ENCODE measurements at regions not wholly inside any gene's neighbourhood (a gene's known extent, or its start where the extent isn't known, plus 50 kb on each side); places are given as distances from the start of the nearest gene placed in this dataset.

DNA sequence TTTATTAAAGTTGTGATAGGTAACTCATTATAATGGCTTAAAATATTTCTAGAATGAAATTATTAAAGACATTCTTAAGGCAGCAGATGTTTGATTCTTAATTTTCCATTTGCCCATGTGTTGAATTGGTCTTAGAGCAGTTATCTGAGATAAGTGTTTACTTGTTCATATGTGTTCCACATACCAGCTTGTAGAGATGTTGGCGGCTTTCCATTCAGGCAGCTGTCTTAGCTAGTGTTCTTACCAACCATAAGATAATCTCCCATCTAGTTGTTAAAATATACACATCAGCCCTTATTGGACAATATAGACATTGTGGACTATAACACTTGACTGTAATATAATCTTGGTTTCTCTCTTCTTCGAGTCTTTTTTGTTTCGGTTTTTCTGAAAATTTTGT, 1372.9 kb upstream of the ADGRL2 start:
- TF ChIP-seq, protein P1, sequence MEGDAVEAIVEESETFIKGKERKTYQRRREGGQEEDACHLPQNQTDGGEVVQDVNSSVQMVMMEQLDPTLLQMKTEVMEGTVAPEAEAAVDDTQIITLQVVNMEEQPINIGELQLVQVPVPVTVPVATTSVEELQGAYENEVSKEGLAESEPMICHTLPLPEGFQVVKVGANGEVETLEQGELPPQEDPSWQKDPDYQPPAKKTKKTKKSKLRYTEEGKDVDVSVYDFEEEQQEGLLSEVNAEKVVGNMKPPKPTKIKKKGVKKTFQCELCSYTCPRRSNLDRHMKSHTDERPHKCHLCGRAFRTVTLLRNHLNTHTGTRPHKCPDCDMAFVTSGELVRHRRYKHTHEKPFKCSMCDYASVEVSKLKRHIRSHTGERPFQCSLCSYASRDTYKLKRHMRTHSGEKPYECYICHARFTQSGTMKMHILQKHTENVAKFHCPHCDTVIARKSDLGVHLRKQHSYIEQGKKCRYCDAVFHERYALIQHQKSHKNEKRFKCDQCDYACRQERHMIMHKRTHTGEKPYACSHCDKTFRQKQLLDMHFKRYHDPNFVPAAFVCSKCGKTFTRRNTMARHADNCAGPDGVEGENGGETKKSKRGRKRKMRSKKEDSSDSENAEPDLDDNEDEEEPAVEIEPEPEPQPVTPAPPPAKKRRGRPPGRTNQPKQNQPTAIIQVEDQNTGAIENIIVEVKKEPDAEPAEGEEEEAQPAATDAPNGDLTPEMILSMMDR (IDR thresholded peaks at IDR 0.05): no peak

DNA sequence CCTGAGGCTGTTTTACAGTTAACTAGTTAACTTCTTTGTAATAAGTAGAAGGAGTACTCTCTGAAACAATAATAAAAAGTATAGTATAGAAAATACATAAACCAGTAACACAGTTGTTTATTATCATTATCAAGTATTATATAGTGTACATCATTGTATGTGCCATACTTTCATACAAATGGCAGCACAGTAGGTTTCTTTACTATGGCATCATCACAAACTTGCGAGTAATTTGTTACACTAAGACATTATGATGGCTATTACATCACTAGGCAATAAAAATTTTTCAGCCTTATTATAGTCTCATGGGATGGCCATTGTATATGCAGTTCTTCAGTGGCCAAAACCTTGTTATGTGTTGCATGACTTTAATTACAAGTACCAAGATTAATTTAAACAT, 1376.5 kb upstream of the ADGRL2 start:
- Histone ChIP-seq H3K4me1 (no peaks in the 10 kb centered on the region), H3K27me3 (no peaks in the 10 kb centered on the region), H3K4me3 (no peak overlapping the region), H3K36me3 (no peaks in the 10 kb centered on the region), H3K27ac (no peak overlapping the region), H3K9me3 (no peaks in the 10 kb centered on the region)
- DNase-seq: no peak
- TF ChIP-seq, protein P1 (IDR thresholded peaks at IDR 0.05): no peak
- intact Hi-C loops (cut with DNase I; ENCODE audit: low total_unique reads): no loop called here

More for the DNA sequence above, 1372.9 kb upstream of the ADGRL2 start:
- no peaks in the 10 kb centered on the region for H3K27me3 ChIP-seq
- no peak for DNase-seq
- H3K9me3 ChIP-seq: no peaks in the 10 kb centered on the region
- H3K27ac ChIP-seq: no peak overlapping the region
- no peak overlapping the region for H3K4me3 ChIP-seq
- no peaks in the 10 kb centered on the region for H3K4me1 ChIP-seq
- H3K36me3 ChIP-seq: no peaks in the 10 kb centered on the region
- intact Hi-C loops (cut with DNase I; ENCODE audit: low total_unique reads): no loop called here

DNA sequence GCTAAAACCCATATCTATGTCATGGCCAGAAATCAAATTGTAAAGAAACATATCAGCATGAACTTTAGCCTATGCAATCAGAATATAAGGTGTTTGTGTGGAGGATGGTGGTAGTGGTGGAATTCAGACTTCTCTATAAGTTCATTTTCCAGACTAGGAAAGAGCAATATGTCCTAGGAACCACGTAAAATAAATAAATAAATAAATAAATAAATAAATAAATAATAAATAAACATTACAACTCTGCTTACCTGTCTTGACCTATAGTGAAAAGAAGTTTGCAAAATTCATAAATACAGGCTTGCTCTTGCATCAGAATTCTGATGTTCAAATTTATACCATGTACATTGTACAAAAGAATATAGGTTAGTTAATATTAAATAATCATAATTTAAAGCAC, 1382.6 kb upstream of the ADGRL2 start:
- Histone ChIP-seq H3K36me3 (no peaks in the 10 kb centered on the region), H3K27ac (no peak overlapping the region), H3K27me3 (no peaks in the 10 kb centered on the region), H3K4me1 (no peaks in the 10 kb centered on the region), H3K9me3 (no peaks in the 10 kb centered on the region), H3K4me3 (no peak overlapping the region)
- TF ChIP-seq, protein P1 (IDR thresholded peaks at IDR 0.05): no peak
- DNase-seq: no peak
- intact Hi-C loops (cut with DNase I; ENCODE audit: low total_unique reads): no loop called here

DNA sequence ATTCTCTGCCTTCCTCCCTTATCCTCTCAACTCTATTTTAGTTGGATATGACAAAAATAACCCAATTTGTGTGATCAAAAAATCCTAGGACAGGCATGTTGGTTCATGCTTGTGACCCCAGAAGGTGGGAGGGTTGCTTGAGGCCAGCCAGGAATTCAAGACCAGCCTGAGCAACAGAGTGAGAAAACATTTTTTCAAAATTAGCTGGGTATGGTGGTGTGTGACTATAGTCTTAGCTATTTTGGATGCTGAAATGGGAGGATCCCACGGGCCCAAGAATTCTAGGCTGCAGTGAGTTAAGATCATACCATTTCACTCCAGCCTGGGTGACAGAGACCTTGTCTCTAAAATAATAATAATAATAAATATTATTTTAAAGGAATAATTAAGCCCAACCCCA, 1383.1 kb upstream of the ADGRL2 start:
- no peak overlapping the region for H3K4me3 ChIP-seq
- no peaks in the 10 kb centered on the region for H3K36me3 ChIP-seq
- no peaks in the 10 kb centered on the region for H3K4me1 ChIP-seq
- H3K27ac ChIP-seq: no peak overlapping the region
- no peaks in the 10 kb centered on the region for H3K9me3 ChIP-seq
- no peak for DNase-seq
- intact Hi-C loops (cut with DNase I; ENCODE audit: low total_unique reads): no loop called here
- no peaks in the 10 kb centered on the region for H3K27me3 ChIP-seq
- TF ChIP-seq, protein P1 (IDR thresholded peaks at IDR 0.05): no peak

DNA sequence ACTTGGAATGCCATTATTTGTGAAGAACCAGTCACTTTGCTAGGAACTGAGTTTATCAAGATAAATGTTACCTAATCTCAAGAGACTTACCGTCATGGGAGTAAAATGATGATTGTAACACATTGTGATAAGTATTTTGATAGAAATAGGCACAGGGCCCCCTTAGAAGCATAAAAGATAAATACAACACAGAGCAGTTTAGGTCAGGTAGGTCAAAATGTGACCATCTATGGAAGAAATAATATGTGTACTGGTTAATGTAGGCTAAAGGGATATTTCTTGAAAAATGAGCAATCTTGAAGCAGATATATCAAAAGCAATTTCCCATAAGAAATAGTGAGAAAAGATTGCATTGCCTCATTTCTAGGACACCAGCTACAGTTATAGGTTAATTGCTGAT, 1386.8 kb upstream of the ADGRL2 start:
- H3K27me3 ChIP-seq: no peaks in the 10 kb centered on the region
- no peak for DNase-seq
- H3K36me3 ChIP-seq: no peaks in the 10 kb centered on the region
- TF ChIP-seq, protein P1 (IDR thresholded peaks at IDR 0.05): no peak
- no peak overlapping the region for H3K27ac ChIP-seq
- intact Hi-C loops (cut with DNase I; ENCODE audit: low total_unique reads): no loop called here
- no peaks in the 10 kb centered on the region for H3K9me3 ChIP-seq
- no peaks in the 10 kb centered on the region for H3K4me1 ChIP-seq
- no peak overlapping the region for H3K4me3 ChIP-seq

DNA sequence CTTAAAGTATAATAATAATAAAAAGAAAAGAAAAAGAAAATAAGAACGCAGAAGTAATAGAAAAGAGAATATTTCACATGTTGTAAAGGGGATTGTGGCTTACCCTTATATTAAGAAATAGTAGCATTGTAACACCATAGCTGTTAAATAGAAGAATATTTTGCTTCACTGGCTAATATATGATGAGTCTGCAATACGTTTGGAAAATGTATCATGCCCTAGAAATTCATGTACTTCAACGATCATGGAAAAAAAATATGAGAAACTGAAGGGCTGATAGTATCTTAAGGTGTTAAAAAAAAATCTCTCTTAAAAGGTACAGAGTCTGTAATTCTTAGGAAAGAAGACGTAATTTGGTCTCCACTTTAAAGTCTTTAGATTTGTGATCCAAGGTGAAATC, 1390.5 kb upstream of the ADGRL2 start:
- Histone ChIP-seq H3K4me3 (no peak overlapping the region), H3K4me1 (no peaks in the 10 kb centered on the region), H3K27ac (no peak overlapping the region), H3K36me3 (no peaks in the 10 kb centered on the region), H3K9me3 (no peaks in the 10 kb centered on the region), H3K27me3 (no peaks in the 10 kb centered on the region)
- TF ChIP-seq, protein P1 (IDR thresholded peaks at IDR 0.05): no peak
- DNase-seq: no peak
- intact Hi-C loops (cut with DNase I; ENCODE audit: low total_unique reads): no loop called here

Data from tibial artery (tissue), 4 donors.